GM19240 (cell line): ENCODE measurements at regions not wholly inside any gene's neighbourhood (a gene's known extent, or its start where the extent isn't known, plus 50 kb on each side); places are given as distances from the start of the nearest gene placed in this dataset.

Experiments used
- DNase-seq: peaks from one replicate; pipeline ENCODE4 v3.0.0; 2011; ENCODE audit warnings: low spot score; ENCODE audit not compliant: insufficient read length

DNA sequence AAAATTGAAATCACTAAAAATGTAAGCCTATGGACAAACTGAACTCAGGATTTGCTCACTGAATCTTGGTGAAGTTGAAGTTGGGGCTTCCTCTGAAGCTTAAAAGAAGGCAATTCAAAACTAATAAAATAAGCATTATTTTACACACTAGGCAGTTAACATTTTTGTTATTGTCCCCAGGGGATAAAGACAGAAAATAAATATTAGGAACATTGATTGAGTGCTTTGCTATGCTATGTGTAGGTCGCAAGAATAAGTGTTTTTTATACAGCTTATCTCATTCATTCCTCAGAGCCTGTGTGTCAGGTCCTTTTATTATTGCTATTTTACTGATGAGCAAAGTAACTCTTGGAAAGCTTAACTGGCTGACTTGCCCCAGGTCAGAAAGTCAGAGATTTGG, 82.2 kb downstream of the ZNF608 start:
- no peak for DNase-seq

DNA sequence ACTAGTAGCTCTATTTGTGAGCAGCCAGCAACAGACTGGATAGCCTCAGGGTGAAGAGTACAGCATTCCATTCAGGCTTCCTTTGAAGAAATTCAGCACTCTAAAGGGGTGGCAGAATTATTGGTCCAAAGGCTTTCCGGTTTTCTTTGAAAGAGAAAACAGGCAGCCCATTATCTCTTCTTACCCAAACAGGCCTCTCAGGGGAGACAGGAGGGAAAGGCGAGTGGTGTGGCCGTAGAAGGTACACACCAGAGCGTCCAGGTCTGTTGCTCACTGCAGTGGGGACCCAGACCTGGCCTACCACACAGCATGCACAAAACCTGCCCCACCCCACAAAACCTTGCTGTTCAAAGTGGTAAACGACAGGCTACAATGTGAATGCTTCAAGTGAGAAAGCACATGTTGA, 83.3 kb downstream of the ZNF608 start:
- DNase-seq: no peak

DNA sequence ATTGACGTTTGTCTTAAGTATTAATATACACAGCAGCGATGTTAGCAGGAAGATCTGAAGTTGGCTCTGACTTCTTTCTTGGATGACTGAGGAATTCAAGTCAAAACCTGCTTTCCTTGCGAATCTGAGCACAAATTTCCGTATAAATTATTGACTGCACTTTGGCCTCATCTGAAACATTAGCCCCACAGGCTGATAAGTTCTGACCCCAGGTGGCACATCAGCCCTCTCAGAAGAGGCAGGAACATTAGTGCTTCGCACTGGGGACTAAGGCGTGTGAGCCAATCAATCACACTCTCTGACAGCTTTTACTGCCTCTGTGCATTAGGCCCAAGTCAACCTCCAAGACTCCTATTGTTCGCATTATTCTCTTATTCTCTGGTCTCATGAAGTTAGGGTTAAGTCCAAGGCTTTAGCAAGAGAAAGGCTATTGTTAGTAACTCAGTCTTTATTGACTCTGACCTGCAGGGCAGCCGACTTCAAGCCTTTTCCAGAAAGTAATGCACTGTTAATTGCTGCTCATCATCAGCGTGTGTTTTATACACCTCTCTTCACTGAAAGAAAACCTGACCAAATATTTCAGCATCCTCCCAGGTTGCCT, 84.2 kb downstream of the ZNF608 start:
- DNase-seq: no peak

DNA sequence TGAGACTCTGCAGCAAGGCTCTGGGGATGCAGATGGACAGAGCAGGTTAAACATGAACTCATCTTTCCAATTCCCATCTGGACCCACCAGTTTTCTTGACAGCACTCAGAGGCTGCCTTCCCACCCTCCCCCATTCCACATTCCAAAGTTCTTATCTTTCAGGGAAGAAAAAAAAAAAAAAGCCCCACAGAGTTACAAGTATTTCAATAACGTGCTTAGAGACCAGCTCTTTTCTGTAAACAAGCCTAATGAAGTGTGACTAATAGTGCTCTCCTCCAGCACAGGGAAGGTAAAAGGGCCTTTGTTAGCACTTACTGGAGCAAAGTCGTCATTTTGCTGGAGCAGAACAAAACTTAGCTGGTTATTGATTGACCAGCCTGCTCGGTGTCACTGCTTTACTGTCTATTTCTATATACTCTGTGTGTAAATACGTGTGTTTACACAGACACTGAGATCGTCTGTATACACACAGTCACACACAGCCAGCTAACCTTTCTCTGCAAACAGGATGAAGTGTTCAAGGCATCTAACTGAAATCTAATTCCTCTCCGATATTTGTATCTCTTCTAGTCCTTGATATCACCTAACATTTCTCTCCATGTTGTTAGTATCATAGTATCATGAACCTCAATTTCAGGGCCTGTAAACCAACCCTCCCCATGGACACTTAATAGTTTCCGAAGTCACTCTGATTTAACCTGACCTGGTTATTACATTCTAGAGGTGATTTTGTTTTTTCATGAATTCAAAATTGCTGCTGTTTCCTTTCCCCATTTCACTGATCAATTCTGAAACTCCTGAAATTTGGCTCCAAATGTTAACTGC, 84.9 kb downstream of the ZNF608 start:
- no peak for DNase-seq

DNA sequence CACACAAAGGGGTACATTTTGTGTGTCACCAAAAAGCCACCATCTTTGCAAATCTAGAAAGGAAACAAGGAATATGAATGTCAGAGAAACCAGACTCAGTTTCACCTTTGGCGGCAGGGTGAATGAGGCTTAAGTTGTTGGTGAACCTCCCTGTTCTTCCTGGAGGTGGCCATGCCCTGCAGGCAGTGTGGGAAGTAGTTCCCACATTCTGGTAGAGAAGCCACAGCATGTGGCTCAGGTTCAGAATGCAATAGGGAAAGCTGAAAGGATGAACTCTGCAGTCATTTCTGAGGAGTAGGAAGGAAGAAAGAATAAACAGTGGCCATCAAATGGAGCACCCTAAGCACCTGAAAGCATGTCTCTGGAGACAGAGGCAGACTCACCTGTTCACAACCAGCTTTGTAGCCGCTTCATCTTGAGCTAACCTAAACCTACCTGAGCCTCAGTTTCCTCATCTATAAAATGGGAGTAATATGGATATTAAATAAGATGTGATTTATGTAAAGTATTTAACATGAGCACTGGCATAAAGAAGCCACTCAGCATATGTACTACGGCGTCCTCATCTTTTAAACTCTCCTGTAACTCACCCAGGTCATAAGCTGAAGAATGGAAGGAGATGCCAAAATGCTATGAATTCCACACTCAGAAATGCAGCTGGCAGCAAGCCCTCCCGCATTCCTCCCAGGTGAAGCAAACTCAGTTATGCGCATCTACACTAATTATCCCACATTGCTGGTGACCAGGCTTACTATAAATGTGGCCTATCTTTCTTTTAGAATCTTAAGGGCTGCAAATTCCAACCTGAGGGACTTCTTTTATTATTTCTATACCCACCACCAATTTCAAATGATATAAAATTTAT, 86.0 kb downstream of the ZNF608 start:
- no peak for DNase-seq

DNA sequence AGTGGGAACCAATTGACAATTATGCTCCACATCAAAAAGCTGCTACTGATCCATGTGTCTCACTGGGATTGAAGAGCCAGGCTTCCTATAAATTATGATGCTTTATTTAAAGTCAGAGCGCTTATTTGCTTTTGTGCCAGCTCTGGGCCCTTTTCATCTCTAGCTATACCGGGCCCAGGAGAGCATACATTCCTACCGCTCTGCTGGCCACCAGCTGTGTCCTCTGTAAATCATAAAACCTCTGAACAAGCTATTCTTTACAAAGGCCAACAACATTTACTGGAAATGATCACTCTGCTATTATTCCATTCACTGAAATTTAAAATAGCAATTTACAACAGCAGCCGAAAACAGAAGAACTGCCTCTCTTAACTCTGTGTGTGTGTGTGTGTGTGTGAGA, 86.6 kb downstream of the ZNF608 start:
- no peak for DNase-seq

DNA sequence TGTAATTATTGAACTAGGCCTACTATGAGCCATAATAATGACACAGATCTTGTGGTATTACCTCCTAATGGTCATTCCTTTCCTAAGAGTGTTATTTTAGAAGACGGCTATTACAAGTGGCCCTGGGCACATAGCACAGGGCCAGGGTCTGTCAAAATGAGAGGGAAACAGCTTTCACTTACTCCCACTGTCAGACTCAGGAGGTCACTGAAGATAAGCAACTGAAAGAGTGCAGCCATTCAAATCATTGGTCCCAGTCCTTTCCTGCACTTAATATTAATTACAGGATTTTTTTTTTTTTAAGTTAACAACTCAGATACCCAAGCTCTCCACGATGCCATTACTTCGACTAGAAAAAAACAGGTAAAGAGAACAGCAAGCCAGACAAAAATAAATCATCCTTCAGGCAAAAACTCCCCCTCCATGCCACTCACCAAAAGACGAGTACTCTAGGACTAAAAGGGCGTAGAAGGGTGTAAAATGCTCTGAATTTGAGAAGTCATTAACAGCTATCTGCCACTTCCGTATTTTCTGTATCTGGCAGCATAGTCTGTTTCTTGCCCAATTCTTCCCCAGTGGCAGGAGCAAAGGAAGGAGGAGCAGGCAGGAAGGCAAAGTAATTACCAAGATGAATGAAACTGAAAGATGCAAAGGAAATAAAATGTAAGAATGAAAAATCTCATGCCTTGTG, 87.4 kb downstream of the ZNF608 start:
- no peak for DNase-seq

DNA sequence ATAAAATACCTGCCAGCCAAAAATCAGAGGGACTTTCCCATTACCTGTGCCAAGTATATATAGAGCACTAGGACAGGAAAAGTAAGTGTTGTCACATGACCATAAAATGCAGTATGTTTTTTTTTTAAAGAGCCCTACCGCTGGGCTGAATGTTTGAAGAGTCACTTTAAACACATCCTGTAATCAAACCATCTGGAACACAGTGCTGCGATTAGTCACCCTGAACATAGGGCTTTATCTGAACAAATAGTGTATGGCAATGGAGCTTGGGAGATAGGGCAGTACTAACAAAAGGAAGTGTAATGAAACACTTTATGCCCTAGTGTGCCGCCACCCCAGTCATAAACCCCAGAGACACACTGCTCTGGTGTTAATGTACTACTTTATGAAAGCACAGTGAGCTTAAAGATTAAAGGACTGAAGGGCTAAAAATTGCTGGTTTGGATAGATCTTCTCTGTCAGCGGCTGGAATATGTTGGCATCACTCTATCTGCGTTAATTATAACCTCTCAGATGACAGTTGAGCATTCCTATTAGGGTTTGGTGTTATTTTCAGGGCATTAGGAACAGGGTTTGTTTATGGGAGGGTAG, 90.4 kb downstream of the ZNF608 start:
- DNase-seq: no peak

DNA sequence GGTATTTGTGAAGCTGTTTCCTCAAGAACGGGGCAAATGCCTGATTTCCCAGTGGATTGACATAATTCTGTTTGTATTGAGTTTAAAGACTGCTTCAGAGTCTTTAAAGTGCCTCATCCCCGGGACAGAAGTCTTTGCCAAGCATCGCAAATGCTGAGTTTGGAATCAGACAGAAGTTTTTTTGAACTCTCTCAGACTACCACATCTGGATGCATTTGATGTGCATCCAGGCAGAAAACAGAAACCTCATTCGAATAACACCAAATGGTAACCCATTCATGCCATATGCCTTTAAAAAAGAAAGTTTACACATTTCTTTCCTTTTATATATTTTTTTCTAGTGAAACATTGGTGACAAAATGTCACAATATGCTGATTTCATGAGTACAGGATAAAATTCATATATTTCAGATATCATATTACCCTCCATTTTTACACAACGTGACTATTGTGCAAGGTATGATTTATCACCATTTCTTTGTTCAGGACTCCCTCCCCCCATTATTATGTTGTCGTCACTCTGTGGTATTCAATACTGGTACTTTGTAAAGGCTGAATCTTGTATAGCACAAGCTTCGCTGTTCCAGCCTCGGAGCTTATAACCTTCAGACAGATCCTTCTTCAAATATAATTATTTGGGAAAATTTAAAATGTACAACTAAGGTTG, 91.1 kb downstream of the ZNF608 start:
- DNase-seq: no peak

DNA sequence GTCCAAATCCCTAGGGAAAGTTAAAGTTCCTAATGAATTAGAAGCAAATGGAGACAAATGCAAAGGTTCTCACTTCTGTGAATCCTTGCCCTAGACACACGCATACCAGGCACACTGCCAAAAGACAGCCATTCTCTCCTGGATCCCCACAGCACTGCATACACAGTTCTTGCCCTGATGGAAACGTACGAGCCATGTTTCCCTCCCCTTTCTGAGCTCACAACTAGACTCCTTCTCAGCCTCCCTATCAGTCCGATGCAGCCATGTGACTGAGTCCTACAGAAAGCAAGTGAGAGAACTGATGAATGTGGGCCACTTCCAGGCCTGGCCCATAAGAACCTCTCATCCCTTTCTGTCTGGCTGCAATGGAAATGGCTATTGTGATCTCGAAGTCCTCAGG, 92.0 kb downstream of the ZNF608 start:
- no peak for DNase-seq

DNA sequence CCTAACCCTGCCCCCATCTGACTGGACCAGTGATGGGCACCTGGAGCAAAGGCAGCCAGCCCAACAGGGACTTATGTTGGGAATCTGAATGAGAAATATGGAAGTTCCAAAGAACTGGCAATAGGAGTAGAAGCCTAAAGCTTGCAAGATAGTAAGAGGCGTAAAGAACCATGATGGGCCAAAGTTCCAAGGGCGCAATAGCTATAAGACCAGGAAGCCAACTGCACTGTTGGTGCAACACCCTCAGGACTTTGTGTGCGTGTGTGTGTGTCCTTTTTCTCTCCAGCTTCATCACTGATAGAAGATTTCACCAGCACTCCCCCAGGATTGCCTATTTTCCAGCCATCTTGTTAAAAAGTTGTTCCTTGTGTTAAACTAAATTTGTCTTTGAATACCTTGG, 92.8 kb downstream of the ZNF608 start:
- DNase-seq: no peak

DNA sequence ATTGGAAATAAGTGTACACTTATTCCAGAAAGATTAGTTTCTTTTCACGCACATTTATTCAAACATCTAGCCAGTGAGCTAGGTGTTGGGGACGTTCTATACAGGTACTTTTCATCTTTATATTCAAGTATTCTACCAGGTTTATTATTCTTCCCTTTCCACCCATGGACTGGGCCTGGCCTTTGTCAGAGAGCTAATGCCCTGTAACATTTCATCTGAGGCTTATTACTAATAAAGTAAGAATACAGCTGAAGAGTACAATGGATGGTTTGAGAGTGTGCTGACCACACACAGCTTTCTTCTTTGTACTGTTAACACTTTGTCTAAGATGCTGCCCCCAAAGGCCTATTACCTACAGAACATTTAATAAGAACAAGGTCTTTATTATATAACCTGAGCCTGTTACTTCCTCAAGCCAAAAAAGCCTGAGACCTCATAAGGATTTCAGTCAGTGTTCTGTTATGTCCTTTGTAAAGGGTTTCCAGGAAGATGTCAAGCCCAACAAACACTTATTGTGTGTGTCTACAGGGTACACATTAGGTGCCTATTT, 93.5 kb downstream of the ZNF608 start:
- DNase-seq: no peak

DNA sequence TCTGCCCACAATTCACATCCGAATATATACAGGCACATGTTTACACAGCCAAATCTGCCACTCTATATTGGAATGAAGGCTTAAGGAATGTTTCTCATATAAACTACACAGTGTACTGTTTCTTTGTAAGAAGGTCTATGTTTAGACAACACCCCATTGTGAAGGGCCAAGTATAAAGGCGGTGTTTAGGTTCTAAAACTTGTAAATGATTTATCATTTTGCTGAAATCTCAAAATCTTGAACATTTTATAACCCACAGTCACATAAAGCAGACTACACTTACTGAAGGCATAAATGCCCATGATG, 94.0 kb downstream of the ZNF608 start:
- DNase-seq: no peak

DNA sequence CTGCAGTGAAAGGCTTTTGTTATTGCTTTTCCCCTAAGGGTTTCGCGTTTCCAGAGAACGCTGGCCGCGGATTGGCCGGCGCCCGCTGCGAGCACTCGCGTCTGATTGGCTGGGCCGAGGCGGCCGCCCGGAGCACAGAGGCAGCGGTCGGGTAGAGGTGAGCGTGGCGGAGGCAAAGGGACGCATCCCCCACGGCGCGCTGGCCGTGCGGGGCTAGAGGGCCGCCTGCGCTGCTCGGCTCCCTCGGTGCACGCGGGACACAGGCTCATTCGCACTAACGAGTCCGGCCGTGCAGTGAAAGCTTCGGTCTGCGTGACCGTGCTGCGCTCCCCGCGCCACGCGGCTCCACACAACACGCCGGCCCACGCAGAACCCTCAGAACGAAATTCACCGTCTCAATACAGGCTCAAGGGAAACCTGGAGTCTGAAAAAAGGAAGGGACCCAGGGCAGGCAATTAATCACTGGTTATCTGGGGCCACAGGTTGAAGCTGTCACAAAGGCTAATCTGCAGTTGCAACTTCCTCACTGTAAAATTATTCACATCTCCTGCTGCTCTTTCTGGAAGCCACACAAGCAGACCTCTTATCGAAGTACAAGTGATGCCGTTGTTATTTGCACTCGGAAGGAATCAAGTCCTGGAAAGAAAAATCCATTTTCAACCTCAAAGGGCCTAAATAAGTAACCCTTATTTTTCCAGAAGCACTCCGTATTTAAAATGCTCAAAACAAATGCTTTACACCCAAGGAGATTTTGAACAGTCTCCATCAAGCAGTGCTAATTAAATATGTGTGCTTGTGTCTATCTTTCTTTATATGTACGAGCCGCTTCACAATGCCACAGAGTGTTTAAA, 94.6 kb downstream of the ZNF608 start:
- no peak for DNase-seq

DNA sequence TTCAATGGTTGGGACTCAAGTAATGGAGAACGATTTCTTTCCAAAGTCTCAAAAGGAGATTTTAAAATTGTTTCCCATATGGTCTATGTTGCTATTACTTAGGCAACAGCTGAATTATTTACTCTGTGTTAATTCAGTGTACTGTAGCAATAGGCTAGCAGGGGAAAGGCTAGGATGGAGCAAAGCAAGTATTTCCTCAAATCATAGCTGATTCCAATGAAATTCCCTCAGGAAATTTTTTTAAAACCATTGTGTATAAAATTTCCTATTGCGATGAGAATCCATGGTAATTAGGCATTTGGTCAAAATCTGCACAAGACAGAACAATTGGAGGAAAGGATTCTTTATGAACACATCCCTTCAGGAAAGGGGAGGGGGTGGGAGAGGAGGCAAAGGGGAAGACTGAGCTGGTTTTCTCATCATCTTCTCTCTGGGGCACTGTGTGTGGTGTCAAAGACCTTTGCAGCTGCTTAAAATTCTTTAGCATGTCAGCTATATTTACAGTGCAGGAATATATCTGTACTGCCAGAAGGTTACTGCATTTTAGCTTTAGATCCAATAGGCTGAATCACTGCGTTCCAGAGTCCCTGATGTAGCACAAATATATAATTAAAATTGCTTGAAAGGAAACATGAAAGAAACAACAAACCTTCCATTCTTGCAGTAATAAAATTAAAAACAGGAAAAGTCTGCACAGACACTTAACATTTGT, 95.3 kb downstream of the ZNF608 start:
- DNase-seq: no peak

DNA sequence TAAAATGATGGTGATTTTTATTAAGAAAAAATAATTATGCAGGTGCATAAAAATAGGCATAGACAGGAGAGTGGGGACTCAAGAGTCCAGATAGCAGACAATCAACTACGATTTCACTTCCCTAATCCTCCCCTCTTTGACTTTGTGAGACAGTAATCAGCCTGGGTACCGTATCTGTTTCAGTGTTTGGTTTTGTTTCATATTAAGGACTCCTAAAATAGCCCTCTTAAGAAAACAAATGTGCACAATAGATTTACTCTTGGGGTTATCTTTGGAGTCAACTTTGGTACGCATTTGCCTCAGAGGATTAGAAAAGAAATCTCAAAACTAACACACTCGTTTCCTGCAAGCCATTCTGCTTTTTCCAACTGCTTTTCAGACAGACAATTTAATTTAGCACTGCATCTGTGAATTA, 96.3 kb downstream of the ZNF608 start:
- DNase-seq: no peak

DNA sequence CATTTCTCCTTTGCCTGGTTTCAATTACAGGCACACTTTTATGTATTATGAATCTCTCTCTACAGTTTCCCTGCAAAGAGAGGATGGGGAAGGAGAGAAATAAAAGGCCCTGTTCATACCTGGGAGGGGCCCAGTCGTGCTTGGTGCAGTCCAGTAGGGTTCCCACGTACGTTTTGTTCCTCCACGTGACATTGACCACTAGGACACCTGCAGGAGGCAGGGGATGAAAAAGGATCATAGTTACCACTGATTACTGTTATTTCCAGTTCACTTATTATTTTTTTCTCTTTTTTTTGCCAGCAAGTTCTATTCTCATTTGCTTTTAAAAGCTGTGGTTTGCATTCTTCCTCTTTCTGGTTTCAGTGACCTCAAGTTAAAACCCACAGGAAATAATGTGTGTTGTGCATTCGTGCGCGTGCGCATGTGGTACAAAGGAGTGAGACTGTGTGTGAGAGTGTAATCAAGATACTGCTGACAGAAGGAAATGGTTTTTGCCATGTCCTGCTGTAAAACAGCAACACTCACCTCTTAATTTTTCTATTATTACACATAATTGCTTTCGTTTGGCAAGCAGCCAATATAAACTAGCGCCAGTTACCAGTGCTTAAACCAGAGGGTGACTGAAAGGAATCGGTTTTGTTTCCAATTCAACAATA, 96.8 kb downstream of the ZNF608 start:
- DNase-seq: peak; percentile 43

DNA sequence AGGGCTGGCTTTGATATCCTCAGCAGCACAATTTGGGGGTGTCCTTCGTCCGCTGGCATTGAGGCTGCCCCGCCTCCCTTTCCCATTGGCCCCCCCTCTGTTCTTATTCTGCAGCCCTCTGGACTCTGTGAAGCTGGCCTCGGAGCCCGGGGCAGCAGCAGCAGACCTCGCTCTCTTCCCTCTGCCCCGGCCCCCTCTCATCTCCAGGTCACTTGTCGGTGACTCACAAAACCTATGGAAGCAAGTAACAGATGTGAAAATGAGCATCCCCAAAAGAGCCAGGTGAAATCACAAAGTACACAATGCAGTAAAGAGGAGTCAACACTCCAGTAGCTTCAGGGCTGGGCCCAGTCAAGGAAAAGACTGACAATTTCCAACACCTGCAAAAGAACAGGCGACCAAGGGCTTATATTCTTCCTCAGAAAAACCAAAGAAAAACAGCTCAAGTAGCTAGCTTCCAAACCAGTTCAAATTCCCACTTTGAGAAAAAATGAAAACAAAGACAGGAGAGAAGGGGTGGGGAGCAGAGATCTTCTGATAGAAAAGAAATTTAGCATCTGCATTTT, 97.5 kb downstream of the ZNF608 start:
- DNase-seq: no peak
